Superior temporal gyrus (tissue), 1 donor: ENCODE measurements at regions not wholly inside any gene's neighbourhood (a gene's known extent, or its start where the extent isn't known, plus 50 kb on each side); places are given as distances from the start of the nearest gene placed in this dataset.

Source experiments
- DNase-seq: peaks from one replicate; pipeline ENCODE4 v3.0.0-alpha.2; 2016; ENCODE audit errors: extremely low spot score

GRCh38 chr2:224211791-224212190 is 172.7 kb upstream of the SERPINE2 start:
- DNase-seq = no peak

DNA sequence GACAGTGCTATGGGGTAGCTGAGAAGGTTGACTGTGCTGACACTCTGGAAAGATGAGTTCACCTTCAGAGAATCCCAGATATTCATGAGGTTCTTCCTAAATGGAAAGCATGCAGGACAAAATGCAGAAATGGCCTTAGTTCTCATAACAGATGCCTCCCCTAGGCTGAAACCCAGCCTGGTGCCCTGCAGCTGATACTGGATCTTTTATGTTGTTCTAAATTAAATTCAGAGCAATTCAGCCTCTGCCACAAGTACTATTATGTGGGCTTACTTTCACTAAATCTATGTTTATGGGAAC is 172.0 kb upstream of the SERPINE2 start:
- DNase-seq = no peak

GRCh38 chr2:224210286-224211180 is 171.4 kb upstream of the SERPINE2 start:
- no peak for DNase-seq

DNA sequence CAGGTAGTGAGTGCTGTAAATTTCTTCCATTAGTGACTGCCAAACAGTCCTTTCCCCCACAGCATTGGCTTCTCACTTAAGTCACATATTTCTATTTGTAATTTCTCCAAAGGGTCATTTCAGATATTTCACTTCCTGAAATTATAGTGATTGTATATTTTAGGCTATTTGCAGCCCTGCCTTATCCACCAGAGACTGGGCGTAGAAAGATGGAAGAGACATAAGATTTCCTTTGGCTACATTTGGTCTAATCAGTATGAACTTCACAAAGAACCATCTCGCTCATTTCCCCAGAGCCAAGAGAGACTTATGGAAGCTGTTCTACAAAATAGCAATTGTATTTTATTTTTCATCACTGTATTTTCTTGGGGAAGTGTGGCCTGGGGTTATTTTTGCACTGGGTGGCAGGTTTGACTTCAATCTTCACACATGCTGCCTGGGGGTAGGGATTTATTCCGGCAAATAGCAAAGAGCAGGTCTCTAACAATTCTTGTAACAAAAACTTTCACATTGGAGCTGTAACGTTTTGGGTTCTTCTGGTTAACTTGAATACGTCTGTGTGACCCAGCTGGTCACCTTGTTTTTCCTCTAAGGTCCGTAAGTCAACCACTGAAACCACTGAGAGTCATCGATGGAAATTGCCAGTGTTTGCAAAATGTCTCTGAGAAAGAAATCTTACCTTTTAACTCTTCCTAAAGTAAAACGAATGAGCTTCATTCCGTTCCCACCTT is 170.6 kb upstream of the SERPINE2 start:
- no peak for DNase-seq

GRCh38 chr2:224208443-224208842 is 169.4 kb upstream of the SERPINE2 start:
- no peak for DNase-seq

DNA sequence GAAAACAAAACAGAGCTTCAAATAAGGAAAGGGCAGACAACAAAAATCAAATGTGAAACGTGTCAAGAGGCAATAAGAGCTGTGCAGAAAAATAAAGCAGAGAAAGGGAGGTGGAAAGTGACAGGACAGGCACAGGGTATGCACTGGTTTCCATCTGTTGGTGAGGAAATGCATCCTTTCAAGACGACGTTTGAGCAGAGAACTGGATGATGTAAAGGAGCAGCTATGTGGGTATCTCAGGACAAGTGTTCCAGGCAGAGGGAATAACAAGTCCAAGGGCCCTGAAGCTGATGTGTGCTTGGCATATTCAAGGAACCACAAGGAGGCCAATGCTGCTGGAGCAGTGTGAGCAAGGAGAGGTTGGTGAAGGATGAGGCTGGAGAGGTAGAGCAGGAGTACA is 168.9 kb upstream of the SERPINE2 start:
- DNase-seq = no peak

DNA sequence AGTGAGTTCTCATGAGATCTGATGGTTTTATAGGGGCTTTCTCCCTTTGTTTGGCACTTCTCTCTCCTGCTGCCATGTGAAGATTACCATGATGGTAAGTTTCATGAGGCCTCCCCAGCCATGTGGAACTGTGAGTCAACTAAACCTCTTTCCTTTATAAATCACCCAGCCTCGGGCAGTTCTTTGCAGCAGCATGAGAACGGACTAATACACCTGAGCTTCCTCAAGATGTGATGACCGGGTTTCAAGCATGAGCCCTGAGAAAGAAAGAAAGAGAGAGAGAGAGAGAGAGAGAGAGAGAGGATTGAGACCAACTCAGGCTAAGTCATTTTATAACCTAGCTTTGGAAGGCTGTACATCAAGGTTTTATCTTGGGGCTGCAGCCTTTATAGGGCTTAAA is 167.7 kb upstream of the SERPINE2 start:
- DNase-seq = no peak

DNA sequence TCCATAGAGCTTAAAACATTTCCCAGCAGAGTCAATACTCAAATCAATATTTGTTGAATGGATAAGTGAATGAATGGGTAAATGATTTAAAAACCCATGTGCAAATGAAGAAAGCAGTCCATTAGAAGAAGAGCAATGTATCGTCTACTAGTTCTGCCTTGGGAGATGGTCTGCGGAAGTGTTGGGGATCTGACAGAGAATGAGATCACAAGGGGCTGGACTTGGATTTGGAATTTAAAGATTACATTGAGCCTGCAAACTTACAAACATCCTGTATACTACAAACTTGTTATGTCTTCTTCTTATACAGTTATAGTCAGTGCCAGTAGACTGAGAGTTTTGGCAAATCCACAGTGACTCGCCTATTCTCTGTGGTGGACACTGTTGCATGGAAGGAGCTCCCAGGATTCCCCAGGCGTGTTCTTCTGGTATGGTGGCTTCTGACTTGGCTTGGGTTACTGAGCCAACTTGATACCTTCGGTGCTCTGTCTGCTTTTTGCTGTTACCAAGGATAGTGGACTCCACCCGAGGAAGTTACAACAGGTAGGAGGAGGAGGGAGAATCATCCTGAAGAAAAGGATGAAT is 163.3 kb upstream of the SERPINE2 start:
- DNase-seq = no peak

GRCh38 chr2:224198436-224198835 is 159.3 kb upstream of the SERPINE2 start:
- DNase-seq = no peak

- no peak for DNase-seq
Observed at GRCh38 chr2:224196810-224197209, 157.7 kb upstream of the SERPINE2 start.

- peak; percentile 85 for DNase-seq
Observed at GRCh38 chr2:224195925-224196571, 157.0 kb upstream of the SERPINE2 start.

GRCh38 chr2:224194161-224194560 is 155.1 kb upstream of the SERPINE2 start:
- DNase-seq = no peak

DNA sequence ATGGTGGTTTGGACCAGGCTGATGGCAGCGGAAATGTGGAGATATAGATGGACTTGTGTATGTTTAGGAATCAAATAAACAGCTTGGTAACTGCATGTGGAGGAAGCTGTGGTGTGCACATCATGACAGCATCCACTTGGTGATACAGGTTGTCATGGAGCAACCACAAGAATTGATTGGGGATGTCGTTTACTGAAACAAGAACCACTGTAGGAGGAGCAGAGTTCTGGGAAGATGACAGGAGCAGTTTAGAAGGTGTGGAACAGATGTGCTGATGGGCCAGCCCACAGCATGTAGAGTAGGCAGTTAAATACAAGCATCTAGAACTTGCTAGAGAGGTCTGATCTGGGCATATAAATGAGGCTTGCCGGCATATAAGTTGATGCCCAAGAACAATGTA is 152.4 kb upstream of the SERPINE2 start:
- DNase-seq = no peak

- DNase-seq = no peak
Observed at GRCh38 chr2:224190936-224191270, 151.8 kb upstream of the SERPINE2 start.

- no peak for DNase-seq
Observed at GRCh38 chr2:224190234-224190935, 151.3 kb upstream of the SERPINE2 start.

GRCh38 chr2:224187220-224187619 is 148.1 kb upstream of the SERPINE2 start:
- DNase-seq = no peak

- DNase-seq = no peak
Observed at GRCh38 chr2:224185023-224185601, 146.0 kb upstream of the SERPINE2 start.

DNA sequence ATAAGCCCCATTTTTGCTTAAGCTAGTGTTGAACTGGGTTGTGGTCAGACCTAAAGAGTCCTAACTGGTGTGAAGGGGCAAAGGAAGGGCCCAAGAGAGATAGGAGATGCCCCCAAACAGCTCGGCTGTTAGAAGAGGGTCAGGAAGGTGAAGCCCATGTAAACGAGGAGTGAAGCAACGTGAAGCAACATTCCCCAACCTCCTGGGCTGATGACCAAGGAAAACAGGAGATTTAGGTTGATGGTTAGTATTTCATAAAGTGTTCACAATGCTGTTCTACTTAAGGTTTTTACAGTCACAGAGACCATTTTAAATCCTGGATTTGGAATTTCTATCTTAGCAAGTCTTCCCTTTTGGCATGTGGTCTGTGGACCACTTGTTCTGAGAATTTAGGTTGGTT is 144.0 kb upstream of the SERPINE2 start:
- DNase-seq = no peak

DNA sequence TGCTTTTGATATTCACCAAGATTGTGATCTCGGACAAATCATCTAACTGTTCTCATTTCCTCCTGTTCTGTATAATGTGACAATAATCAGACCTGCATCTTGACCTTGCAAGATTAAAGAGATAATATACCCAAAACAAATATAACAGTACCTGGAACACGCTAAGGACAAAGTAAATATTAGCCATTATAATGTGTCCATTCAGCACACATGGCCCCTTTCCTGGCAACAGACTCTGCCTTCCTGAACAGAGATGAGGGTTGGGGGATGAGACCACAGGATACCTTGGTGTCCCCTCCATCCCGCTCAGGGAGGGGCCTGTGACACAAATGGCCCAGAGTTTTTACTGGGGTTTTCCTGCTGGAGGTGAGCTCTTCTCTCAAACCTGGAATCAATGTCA is 143.4 kb upstream of the SERPINE2 start:
- DNase-seq = no peak

DNA sequence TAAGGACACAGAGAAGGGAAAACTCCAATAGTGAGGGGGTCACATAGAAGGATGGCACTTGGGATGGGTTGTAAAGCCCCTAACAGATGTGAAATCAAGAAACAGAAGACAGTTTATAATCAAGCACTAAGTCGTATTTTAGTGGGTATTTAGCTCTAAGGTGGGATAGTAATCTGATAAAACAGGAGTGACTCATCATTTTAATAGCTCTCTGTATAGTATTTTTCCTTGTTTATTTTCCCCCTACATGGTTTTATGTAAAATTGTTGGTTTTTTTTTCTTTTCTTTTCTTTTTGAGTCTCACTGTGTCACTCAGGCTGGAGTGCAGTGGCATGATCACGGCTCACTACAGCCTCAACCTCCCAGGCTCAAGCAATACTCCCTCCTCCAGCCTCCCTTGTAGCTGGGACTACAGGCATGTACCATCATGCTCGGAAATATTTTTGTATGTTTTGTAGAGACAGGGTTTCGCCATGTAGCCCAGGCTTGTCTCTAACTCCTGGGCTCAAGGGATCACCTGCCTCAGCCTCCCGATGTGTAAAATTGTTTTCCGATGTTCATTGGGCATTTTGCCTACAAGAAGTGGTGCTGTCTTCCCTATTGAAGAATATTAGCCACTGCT is 142.6 kb upstream of the SERPINE2 start:
- no peak for DNase-seq

- DNase-seq = no peak
Observed at GRCh38 chr2:224180810-224181209, 141.7 kb upstream of the SERPINE2 start.
